Lower lobe of right lung (tissue), 2 donors: ENCODE measurements at regions not wholly inside any gene's neighbourhood (a gene's known extent, or its start where the extent isn't known, plus 50 kb on each side); places are given as distances from the start of the nearest gene placed in this dataset.

Experiments used
- ATAC-seq, 2 donors: fragments of 200-7000 bp; cut with Tn5 transposase; one replicate each; pipeline ENCODE4 v1.9.1; 2020 to 2022; ENCODE audit warnings: mild to moderate bottlenecking in 2 of 2, moderate library complexity in 2 of 2
- DNase-seq: peaks from one replicate; pipeline ENCODE4 v3.0.0-alpha.2; 2020
- H3K27ac ChIP-seq: fragments of 200-600 bp; one replicate; pipeline ENCODE4 v1.8.0; 2022
- H3K27me3 ChIP-seq: fragments of 200-600 bp; one replicate; pipeline ENCODE4 v1.8.0; 2022; ENCODE audit warnings: low read depth
- H3K36me3 ChIP-seq: fragments of 200-600 bp; one replicate; pipeline ENCODE4 v1.8.0; 2022; ENCODE audit warnings: mild to moderate bottlenecking
- H3K4me1 ChIP-seq: fragments of 200-600 bp; one replicate; pipeline ENCODE4 v1.8.0; 2022
- H3K4me3 ChIP-seq: fragments of 200-600 bp; one replicate; pipeline ENCODE4 v1.8.0; 2022; ENCODE audit warnings: mild to moderate bottlenecking
- H3K9me3 ChIP-seq: fragments of 200-600 bp; one replicate; pipeline ENCODE4 v1.8.0; 2022
- CTCF ChIP-seq: fragments of 200-600 bp; IDR thresholded peaks from one replicate; pipeline ENCODE4 v1.8.0; 2022; ENCODE audit warnings: antibody characterized with exemption, mild to moderate bottlenecking
- intact Hi-C: fragments of 100-400 bp; cut with DNase I; formaldehyde crosslinking; loops from one replicate; pipeline ENCODE4 v1.11.0; 2022
- donor health status: DM: no; HTN: yes; CAD: no; lungs with severe emphysema.

DNA sequence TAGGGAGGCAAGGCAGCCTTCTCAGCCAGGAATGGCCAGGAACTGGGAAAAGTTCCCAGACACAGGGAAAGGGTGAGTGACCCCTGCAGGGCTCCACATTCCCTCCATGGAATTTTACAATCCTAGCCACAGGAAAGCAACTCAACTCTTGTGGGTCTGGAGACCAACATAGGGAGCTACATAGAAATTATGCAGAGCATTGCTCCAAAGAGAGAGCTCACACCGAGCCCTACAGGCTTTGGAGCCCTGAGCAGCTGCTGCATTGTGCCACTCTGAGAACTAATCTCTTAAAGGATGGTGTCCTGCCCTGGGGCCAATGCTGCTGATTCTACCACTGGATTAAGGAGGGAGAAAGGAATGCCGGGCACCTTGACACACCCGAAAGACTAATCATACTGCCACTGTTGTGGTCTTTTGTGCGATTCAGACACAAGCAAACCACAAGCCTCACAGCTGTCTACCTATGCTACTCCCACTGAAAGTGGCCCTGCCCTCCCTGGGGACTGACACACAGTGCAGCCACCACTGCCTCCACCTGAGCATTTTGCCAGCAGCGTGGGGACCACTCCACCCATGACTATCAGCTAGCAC is 1089.8 kb upstream of the NUDT12 start:
- Histone ChIP-seq H3K4me3 (no peak overlapping the region), H3K27ac (no peak overlapping the region), H3K36me3 (no peaks in the 10 kb centered on the region), H3K9me3 (no peaks in the 10 kb centered on the region), H3K27me3 (no peaks in the 10 kb centered on the region), H3K4me1 (no peaks in the 10 kb centered on the region)
- intact Hi-C loops, result no loop called here
- peak in 1 of 2 donors; percentile 30 for ATAC-seq
- DNase-seq, result no peak
- no peak for TF ChIP-seq CTCF

DNA sequence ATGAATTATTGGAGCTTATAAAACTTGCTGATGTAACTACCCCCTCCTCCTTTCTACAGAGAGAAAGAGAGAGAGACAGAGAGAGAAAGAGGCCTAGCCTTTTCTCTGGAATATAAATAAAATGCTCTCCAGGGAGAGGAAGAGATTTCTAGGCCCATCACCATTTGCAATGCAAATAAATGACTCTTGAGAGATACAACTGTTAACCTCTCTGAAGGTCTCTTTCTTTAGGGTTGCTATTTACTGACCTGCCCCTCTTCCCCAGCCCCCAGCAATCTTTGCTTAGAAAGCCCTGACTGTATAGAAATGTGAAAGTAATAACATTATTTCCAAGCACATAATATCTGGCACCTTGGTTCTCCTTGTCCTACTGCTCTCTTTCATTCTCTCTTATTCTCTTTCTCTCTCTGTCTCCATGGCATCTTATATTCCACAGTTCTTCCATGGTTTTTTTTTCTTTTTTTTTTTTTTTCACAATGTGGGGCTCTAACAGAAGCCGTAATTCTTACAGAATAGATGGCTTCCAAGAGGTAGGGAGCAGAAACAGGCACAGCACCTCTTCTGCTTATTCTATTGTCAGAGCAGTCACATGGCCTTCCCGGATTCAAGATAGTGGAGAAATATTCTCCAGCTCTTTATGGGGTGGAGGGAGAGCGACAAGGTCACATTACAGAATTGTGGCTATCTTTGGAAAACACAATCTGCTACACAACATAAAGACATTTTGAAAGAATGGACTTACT is 1087.9 kb upstream of the NUDT12 start:
- Histone ChIP-seq H3K4me3 (no peak overlapping the region), H3K36me3 (no peaks in the 10 kb centered on the region), H3K4me1 (no peaks in the 10 kb centered on the region), H3K27me3 (no peaks in the 10 kb centered on the region), H3K27ac (no peak overlapping the region), H3K9me3 (no peaks in the 10 kb centered on the region)
- no peak for TF ChIP-seq CTCF
- ATAC-seq (no peak), DNase-seq (no peak)
- intact Hi-C loops, result no loop called here

- intact Hi-C loops, result no loop called here
- Histone ChIP-seq H3K27me3 (no peaks in the 10 kb centered on the region), H3K4me1 (no peaks in the 10 kb centered on the region), H3K9me3 (no peaks in the 10 kb centered on the region), H3K36me3 (no peaks in the 10 kb centered on the region), H3K4me3 (no peak overlapping the region), H3K27ac (no peak overlapping the region)
- ATAC-seq, result no peak
- no peak for DNase-seq
- TF ChIP-seq CTCF, result no peak
Measured at GRCh38 chr5:104646416-104646815, 1083.8 kb upstream of the NUDT12 start.

- no peaks in the 10 kb centered on the region for H3K27me3 ChIP-seq
- no peaks in the 10 kb centered on the region for H3K4me1 ChIP-seq
- no peak overlapping the region for H3K27ac ChIP-seq
- TF ChIP-seq CTCF, result no peak
- H3K36me3 ChIP-seq, result no peaks in the 10 kb centered on the region
- intact Hi-C loops, result no loop called here
- H3K9me3 ChIP-seq, result no peaks in the 10 kb centered on the region
- DNase-seq, result no peak
- H3K4me3 ChIP-seq, result no peak overlapping the region
- no peak for ATAC-seq
Measured at GRCh38 chr5:104643320-104643719, 1080.7 kb upstream of the NUDT12 start.

DNA sequence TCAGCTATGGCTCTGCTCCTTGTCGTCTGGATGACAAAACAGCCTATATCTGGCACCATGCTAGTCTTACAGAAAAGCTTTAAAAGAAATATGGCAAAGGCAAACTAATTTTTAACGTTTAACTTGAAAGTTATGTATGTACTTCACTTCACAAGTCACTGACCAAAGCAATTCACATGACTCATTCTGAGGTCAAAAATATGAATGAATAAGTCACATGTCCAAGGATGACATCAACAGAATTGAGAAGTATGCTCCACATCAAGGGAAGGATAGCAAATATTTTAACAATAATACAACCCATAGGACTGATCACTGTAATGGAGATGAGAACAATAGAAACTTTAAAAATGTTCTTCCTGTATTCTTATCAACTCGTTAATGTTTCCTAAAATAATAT is 1072.6 kb upstream of the NUDT12 start:
- Histone ChIP-seq H3K9me3 (no peaks in the 10 kb centered on the region), H3K4me1 (no peaks in the 10 kb centered on the region), H3K27ac (no peak overlapping the region), H3K27me3 (no peaks in the 10 kb centered on the region), H3K4me3 (no peak overlapping the region), H3K36me3 (no peaks in the 10 kb centered on the region)
- intact Hi-C loops, result no loop called here
- TF ChIP-seq CTCF, result no peak
- DNase-seq (no peak), ATAC-seq (no peak)
